ENCODE measurements at regions not wholly inside any gene's neighbourhood (a gene's known extent, or its start where the extent isn't known, plus 50 kb on each side); places are given as distances from the start of the nearest gene placed in this dataset.

- TF ChIP-seq, protein P1, sequence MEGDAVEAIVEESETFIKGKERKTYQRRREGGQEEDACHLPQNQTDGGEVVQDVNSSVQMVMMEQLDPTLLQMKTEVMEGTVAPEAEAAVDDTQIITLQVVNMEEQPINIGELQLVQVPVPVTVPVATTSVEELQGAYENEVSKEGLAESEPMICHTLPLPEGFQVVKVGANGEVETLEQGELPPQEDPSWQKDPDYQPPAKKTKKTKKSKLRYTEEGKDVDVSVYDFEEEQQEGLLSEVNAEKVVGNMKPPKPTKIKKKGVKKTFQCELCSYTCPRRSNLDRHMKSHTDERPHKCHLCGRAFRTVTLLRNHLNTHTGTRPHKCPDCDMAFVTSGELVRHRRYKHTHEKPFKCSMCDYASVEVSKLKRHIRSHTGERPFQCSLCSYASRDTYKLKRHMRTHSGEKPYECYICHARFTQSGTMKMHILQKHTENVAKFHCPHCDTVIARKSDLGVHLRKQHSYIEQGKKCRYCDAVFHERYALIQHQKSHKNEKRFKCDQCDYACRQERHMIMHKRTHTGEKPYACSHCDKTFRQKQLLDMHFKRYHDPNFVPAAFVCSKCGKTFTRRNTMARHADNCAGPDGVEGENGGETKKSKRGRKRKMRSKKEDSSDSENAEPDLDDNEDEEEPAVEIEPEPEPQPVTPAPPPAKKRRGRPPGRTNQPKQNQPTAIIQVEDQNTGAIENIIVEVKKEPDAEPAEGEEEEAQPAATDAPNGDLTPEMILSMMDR (IDR thresholded peaks at IDR 0.05): no peak
- TF ChIP-seq POLR2AphosphoS5 (IDR thresholded peaks at IDR 0.05) (no peak), POLR2A (IDR thresholded peaks at IDR 0.05) (no peak), EP300 (IDR thresholded peaks at IDR 0.05) (no peak)
Observed at GRCh38 chr10:64501807-64502206, 980.6 kb downstream of the REEP3 start.
